ENCODE measurements at regions not wholly inside any gene's neighbourhood (a gene's known extent, or its start where the extent isn't known, plus 50 kb on each side); places are given as distances from the start of the nearest gene placed in this dataset.

DNA sequence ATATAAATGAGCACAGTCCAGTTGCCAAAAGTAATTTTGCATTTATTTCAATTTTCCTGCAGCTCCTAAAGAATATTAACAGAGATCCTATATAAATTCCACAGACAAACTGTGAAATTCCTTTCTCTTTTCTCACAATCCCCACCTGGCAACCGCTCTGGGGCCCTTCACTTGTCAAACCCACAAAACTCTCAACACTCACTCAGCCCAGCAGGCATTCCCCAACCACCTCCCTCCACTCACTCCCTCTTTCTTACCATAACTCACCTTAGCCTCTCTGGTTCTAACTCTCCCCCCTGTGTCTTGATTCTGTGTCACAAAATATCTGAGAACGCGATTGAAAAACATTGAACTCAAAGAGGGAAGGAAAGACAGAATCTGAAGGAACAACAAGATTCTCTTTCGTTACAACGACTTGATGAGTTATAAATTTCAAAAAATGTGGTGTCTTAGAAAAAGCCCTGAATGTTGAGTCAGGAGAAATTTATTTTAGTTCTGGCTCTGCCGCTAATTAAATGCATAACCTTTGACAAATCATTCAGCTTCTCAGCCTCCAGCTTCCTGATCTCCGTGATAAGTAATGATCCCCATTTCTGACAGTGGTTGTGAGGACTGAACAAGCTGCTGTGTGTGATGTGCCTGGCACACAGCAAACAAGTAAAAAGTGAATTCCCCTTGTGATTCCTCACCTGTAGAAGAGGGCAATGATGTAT, 87.9 kb downstream of the UNC5CL start:
- DNase-seq (ENCODE audit: low spot score in 2 of 2), result no peak
- no peak overlapping the region for H3K4me3 ChIP-seq (ENCODE audit: low read depth, poor library complexity, severe bottlenecking)
- intact Hi-C loops (cut with DNase I; ENCODE audit: low total_unique reads), result no loop called here

DNA sequence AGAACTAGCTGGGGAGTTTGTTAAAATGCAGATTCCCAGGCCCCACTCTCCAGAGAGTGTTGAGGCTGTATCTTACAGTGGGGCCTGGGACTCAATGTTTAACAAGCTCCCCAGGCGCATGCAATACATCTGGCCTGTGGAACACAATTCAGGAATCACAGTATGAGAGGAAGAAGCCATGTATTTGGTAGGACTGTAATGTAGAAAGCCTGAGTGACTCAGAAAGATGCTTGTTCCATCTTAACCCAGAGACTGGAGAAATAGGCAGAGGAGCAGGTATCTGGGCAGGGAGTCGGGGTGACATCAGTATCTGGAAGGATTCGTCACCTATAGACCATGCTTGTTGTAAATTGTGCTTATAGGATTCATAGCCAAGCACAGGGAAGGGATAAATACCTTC, 90.5 kb downstream of the UNC5CL start:
- WGBS, 2 donors, result 88 to 90% methylated on average over 3 of the region's 3 CpGs
- TF ChIP-seq POLR2A (IDR thresholded peaks at IDR 0.05), result no peak
- TF ChIP-seq, protein P1, sequence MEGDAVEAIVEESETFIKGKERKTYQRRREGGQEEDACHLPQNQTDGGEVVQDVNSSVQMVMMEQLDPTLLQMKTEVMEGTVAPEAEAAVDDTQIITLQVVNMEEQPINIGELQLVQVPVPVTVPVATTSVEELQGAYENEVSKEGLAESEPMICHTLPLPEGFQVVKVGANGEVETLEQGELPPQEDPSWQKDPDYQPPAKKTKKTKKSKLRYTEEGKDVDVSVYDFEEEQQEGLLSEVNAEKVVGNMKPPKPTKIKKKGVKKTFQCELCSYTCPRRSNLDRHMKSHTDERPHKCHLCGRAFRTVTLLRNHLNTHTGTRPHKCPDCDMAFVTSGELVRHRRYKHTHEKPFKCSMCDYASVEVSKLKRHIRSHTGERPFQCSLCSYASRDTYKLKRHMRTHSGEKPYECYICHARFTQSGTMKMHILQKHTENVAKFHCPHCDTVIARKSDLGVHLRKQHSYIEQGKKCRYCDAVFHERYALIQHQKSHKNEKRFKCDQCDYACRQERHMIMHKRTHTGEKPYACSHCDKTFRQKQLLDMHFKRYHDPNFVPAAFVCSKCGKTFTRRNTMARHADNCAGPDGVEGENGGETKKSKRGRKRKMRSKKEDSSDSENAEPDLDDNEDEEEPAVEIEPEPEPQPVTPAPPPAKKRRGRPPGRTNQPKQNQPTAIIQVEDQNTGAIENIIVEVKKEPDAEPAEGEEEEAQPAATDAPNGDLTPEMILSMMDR (IDR thresholded peaks at IDR 0.05), result no peak
- DNase-seq (ENCODE audit: low spot score in 2 of 2), result no peak
- intact Hi-C loops (cut with DNase I; ENCODE audit: low total_unique reads), result no loop called here
- H3K4me3 ChIP-seq (ENCODE audit: low read depth, poor library complexity, severe bottlenecking), result no peak overlapping the region

More for the DNA sequence above, 87.9 kb downstream of the UNC5CL start:
- 27 to 30% methylated on average over 7 of the region's 7 CpGs for WGBS, 2 donors
- no peak for TF ChIP-seq POLR2A (IDR thresholded peaks at IDR 0.05)
- TF ChIP-seq, protein P1 (IDR thresholded peaks at IDR 0.05), result no peak

DNA sequence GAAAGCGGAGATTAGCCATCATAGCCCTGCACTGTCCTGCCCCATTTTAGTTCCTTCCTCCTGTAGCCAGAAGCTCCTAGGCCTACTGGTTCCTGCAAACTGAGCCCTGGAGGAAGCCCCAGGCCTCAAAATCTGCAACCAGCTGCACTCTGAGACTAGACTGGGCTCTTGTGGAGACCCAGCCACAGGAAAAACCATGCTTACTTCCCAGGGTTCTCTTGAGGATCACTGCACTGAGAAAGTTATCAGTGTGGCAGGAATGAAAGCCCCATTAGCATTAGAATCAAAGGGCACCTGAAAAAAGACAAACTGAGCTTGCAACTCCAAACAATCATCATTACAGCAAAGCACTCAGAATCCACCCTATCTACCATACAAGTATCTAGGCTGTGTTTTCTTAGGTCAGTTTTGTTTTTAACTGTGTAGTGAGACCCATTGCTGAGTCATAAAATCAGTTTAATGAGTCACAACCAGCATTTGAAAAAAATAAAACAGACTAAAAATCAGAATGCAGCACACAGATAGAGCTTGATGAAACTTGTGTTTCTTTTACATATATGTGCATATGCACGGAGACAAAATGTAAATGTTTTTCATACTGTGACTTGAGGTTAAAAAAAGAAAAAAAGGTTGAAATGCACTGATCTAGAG, 91.0 kb downstream of the UNC5CL start:
- TF ChIP-seq, protein P1 (IDR thresholded peaks at IDR 0.05), result no peak
- no peak for TF ChIP-seq POLR2A (IDR thresholded peaks at IDR 0.05)
- 88 to 90% methylated on average over 2 of the region's 2 CpGs for WGBS, 2 donors
- no peak overlapping the region for H3K4me3 ChIP-seq (ENCODE audit: low read depth, poor library complexity, severe bottlenecking)
- intact Hi-C loops (cut with DNase I; ENCODE audit: low total_unique reads), result no loop called here
- no peak for DNase-seq (ENCODE audit: low spot score in 2 of 2)

DNA sequence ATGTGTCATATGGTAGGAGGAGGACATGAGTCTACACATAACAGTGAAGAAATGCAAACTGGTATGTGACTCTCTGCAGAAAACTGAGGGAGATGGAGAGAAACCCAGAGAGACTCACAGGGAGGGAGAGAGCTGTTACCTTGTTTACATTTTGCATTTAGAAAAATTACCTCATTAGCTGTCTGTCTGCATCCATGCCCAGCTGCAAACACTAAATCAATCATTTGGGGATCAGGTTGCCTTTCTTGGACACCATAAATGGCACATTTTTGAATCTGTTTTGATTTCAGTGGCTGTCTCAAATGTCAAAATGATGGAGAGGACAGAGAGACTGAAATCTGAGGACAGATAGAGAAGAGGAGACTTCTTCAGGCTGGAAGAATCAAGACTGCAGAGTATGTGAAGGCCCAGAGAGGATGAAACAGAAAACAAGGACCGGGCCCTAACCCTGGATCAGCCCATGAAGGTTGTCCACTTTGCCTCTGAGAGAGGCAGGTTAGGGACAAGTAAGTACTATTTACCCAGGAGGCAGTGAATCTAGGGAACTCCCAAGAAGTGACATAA, 92.2 kb downstream of the UNC5CL start:
- 96% methylated on average over 1 of the region's 1 CpG for WGBS, 2 donors
- no peak for TF ChIP-seq POLR2A (IDR thresholded peaks at IDR 0.05)
- TF ChIP-seq, protein P1 (IDR thresholded peaks at IDR 0.05), result no peak
- DNase-seq (ENCODE audit: low spot score in 2 of 2), result no peak
- intact Hi-C loops (cut with DNase I; ENCODE audit: low total_unique reads), result no loop called here
- no peak overlapping the region for H3K4me3 ChIP-seq (ENCODE audit: low read depth, poor library complexity, severe bottlenecking)

DNA sequence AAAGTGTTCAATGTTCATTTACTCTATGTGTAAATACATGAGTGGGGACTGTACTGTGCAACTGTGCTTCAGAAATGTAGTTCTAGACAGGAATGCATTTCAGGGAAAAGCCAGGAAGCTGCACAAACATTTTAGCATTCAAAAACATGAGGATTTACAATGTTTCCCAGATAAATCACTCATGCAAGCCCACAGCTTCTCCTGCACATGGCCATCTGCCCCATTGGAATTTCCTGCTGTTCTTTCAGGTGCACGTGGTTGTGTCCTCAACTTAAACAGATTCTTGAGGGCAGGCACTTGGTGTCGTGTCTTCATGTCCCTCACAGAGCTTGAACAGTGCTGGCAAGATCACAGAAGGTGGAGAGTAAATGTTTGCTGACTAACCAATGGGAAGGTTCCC, 101.5 kb downstream of the UNC5CL start:
- TF ChIP-seq POLR2A (IDR thresholded peaks at IDR 0.05), result no peak
- TF ChIP-seq, protein P1 (IDR thresholded peaks at IDR 0.05), result no peak
- no peak overlapping the region for H3K4me3 ChIP-seq (ENCODE audit: low read depth, poor library complexity, severe bottlenecking)
- 53 to 67% methylated on average over 2 of the region's 2 CpGs for WGBS, 2 donors
- no peak for DNase-seq (ENCODE audit: low spot score in 2 of 2)
- intact Hi-C loops (cut with DNase I; ENCODE audit: low total_unique reads), result no loop called here
